Loucy (cell line): ENCODE measurements at regions not wholly inside any gene's neighbourhood (a gene's known extent, or its start where the extent isn't known, plus 50 kb on each side); places are given as distances from the start of the nearest gene placed in this dataset.

Experiments used
- H2AFZ ChIP-seq: fragments of 200-600 bp; sonication (generic); 2 replicates; pipeline ENCODE4 v1.6.0; 2016; ENCODE audit warnings: antibody characterized with exemption, mild to moderate bottlenecking, low read length, moderate library complexity
- H3F3A ChIP-seq: fragments of 200-600 bp; 2 replicates; pipeline ENCODE4 v1.6.0; 2016; ENCODE audit warnings: antibody characterized with exemption, low read depth, mild to moderate bottlenecking
- H3K27me3 ChIP-seq: fragments of 200-600 bp; sonication (generic); 2 replicates; pipeline ENCODE4 v1.6.1; 2014; ENCODE audit warnings: low read length, mild to moderate bottlenecking; ENCODE audit not compliant: insufficient read depth, poor library complexity, severe bottlenecking
- H3K36me3 ChIP-seq: fragments of 200-600 bp; sonication (generic); 2 replicates; pipeline ENCODE4 v1.6.1; 2016; ENCODE audit warnings: low read length; ENCODE audit not compliant: insufficient read depth
- H3K4me1 ChIP-seq: fragments of 200-600 bp; sonication (generic); 2 replicates; pipeline ENCODE4 v1.5.1; 2014; ENCODE audit warnings: low read length, mild to moderate bottlenecking; ENCODE audit not compliant: insufficient read depth, poor library complexity, severe bottlenecking
- H3K4me2 ChIP-seq: fragments of 200-600 bp; sonication (generic); 2 replicates; pipeline ENCODE4 v1.6.0; 2014; ENCODE audit warnings: antibody characterized with exemption, low read length, low read depth, mild to moderate bottlenecking; ENCODE audit not compliant: poor library complexity, severe bottlenecking
- H3K4me3 ChIP-seq: fragments of 200-600 bp; sonication (generic); 2 replicates; pipeline ENCODE4 v1.5.1; 2014; ENCODE audit warnings: low read length, mild to moderate bottlenecking, mixed read lengths; ENCODE audit not compliant: poor library complexity, severe bottlenecking
- H3K79me2 ChIP-seq: fragments of 200-600 bp; sonication (generic); 2 replicates; pipeline ENCODE4 v1.6.1; 2014; ENCODE audit warnings: low read length; ENCODE audit not compliant: insufficient read depth
- H3K9ac ChIP-seq: fragments of 200-600 bp; sonication (generic); 2 replicates; pipeline ENCODE4 v1.6.0; 2014; ENCODE audit warnings: mild to moderate bottlenecking, low read depth, low read length, moderate library complexity; ENCODE audit not compliant: poor library complexity, severe bottlenecking
- H3K9me2 ChIP-seq: fragments of 200-600 bp; sonication (generic); replicated peaks from 2 replicates; pipeline ENCODE4 v1.6.1; 2016; ENCODE audit warnings: low read depth, low read length, mixed read lengths
- H3K9me3 ChIP-seq: fragments of 200-600 bp; sonication (generic); 2 replicates; pipeline ENCODE4 v1.6.1; 2014; ENCODE audit warnings: mild to moderate bottlenecking, antibody characterized with exemption, low read length, low read depth; ENCODE audit not compliant: insufficient read depth
- H4K20me1 ChIP-seq: fragments of 200-600 bp; sonication (generic); 2 replicates; pipeline ENCODE4 v1.6.0; 2014; ENCODE audit warnings: antibody characterized with exemption, low read length, mild to moderate bottlenecking; ENCODE audit not compliant: insufficient read depth, poor library complexity, severe bottlenecking
- EZH2phosphoT487 ChIP-seq: fragments of 200-600 bp; IDR thresholded peaks from 2 replicates; pipeline ENCODE4 v1.6.1; 2018; ENCODE audit warnings: antibody characterized with exemption, mild to moderate bottlenecking, moderate library complexity, borderline replicate concordance
- TF ChIP-seq, protein P1 (sequence below): fragments of 200-600 bp; sonication (generic); conservative IDR thresholded peaks from 2 replicates; pipeline ENCODE4 v1.5.1; 2014; ENCODE audit warnings: mild to moderate bottlenecking, antibody characterized with exemption, low read length

DNA sequence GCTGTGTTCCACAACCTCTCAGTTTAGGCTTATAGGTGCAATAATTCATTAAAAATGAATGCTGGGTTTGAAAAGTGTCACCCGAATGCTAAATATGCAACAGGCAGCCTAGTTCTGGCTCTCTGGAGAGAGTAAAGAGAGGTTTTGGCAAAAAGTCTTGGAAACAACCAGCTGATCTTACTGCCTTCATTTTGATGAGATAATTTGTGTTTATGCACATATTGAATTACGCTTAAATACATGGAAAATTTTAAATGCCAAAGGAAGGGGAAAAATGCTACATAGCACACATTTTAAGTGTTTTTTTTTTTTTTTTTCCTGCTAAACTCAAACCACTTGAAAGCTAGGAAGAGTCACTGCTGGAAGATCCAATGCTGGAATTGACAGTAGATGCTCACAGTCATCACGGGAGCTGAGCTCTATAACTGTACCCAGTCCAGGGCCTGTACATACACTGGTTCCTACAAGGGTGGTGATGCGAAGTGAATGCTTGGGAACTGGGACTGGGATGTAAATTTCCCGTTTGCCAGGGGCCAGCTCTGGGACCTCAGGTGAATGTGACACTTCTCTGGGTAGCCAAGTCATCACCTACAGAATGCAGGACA lies 151.5 kb downstream of the PFKFB3 start:
- Histone ChIP-seq H3K9ac (no peak overlapping the region), H3K4me2 (no peak overlapping the region), H2AFZ (no peak overlapping the region), H3K4me1 (peaks cover 15% of the 10 kb centered on the region), H3K27me3 (no peaks in the 10 kb centered on the region), H3K79me2 (no peaks in the 10 kb centered on the region), H3K9me2 (no peaks in the 10 kb centered on the region), H3K4me3 (no peak overlapping the region), H3K36me3 (no peaks in the 10 kb centered on the region), H3K9me3 (peaks cover 22% of the 10 kb centered on the region; the same call in 1 of the 2 replicates), H3F3A (no peaks in the 10 kb centered on the region; the same call in 1 of the 2 replicates), H4K20me1 (no peaks in the 10 kb centered on the region)
- TF ChIP-seq, protein P1, sequence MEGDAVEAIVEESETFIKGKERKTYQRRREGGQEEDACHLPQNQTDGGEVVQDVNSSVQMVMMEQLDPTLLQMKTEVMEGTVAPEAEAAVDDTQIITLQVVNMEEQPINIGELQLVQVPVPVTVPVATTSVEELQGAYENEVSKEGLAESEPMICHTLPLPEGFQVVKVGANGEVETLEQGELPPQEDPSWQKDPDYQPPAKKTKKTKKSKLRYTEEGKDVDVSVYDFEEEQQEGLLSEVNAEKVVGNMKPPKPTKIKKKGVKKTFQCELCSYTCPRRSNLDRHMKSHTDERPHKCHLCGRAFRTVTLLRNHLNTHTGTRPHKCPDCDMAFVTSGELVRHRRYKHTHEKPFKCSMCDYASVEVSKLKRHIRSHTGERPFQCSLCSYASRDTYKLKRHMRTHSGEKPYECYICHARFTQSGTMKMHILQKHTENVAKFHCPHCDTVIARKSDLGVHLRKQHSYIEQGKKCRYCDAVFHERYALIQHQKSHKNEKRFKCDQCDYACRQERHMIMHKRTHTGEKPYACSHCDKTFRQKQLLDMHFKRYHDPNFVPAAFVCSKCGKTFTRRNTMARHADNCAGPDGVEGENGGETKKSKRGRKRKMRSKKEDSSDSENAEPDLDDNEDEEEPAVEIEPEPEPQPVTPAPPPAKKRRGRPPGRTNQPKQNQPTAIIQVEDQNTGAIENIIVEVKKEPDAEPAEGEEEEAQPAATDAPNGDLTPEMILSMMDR: no peak
- no peak for TF ChIP-seq EZH2phosphoT487

DNA sequence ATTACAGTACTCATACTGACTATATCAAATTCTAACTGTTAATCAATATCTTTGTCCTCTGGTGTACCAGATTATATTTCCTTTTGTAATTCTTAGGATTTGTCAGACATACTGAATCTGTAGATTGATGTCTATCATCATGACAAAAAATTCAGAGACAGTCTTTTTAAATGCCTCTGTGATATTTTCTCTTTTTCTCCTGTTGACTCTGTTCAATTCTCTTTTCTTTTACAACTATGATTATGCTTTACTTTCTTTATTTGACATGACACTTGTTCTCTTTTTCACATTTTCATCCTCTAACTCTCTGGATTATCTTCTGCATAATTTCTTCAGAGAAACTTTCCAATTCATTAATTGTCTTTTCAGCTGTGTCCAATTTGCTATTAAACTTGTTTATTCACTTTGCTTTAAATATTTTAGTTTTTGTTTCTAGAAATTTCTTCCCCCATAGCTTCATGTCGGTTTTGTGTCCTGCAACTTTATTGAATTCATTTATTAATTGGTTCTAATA lies 153.6 kb downstream of the PFKFB3 start:
- TF ChIP-seq, protein P1: no peak
- TF ChIP-seq EZH2phosphoT487: no peak
- no peaks in the 10 kb centered on the region for H3K36me3 ChIP-seq
- no peak overlapping the region for H3K4me2 ChIP-seq
- no peak overlapping the region for H2AFZ ChIP-seq
- H3K4me3 ChIP-seq: no peak overlapping the region
- H3K9ac ChIP-seq: no peak overlapping the region
- no peaks in the 10 kb centered on the region for H3K79me2 ChIP-seq
- peaks cover 30% of the 10 kb centered on the region for H3K9me3 ChIP-seq
- peaks cover 5% of the 10 kb centered on the region for H3K27me3 ChIP-seq
- H3K4me1 ChIP-seq: no peaks in the 10 kb centered on the region
- no peaks in the 10 kb centered on the region for H3K9me2 ChIP-seq
- no peaks in the 10 kb centered on the region; the same call in 1 of the 2 replicates for H3F3A ChIP-seq
- H4K20me1 ChIP-seq: no peaks in the 10 kb centered on the region

DNA sequence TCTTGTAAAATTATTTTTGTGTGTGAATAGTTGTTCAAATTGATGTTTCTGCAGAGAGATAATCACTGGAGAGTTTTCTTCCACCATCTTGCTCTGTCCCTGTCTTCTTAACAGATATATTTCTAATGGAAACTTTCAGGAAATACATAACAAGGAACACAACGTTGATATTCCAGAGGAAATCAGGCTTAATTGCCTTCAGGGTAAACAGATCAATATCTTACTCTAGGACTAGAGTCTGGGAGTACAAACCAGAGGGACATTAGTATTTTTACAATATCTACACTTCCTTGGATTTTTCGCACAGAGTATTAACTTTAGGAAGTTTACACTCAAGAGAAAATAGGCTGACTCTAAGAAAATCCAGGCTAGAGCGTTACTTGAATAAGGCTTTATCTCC lies 159.1 kb downstream of the PFKFB3 start:
- Histone ChIP-seq H3K9ac (no peak overlapping the region), H2AFZ (no peak overlapping the region), H3K4me2 (no peak overlapping the region), H3K36me3 (no peaks in the 10 kb centered on the region), H3K27me3 (peaks cover 5% of the 10 kb centered on the region), H3F3A (no peaks in the 10 kb centered on the region; the same call in 1 of the 2 replicates), H3K4me3 (no peak overlapping the region), H4K20me1 (no peaks in the 10 kb centered on the region), H3K9me2 (no peaks in the 10 kb centered on the region), H3K9me3 (peaks cover 17% of the 10 kb centered on the region), H3K4me1 (no peaks in the 10 kb centered on the region), H3K79me2 (no peaks in the 10 kb centered on the region)
- TF ChIP-seq EZH2phosphoT487: no peak
- TF ChIP-seq, protein P1: no peak
